HT-29 (cell line): ENCODE measurements at regions not wholly inside any gene's neighbourhood (a gene's known extent, or its start where the extent isn't known, plus 50 kb on each side); places are given as distances from the start of the nearest gene placed in this dataset.

Source experiments
- DNase-seq: peaks from one replicate; pipeline ENCODE4 v3.0.0-alpha.2; 2015; ENCODE audit warnings: low spot score

- DNase-seq: no peak
Observed at GRCh38 chr15:62834686-62835329, 207.7 kb upstream of the TPM1 start.

DNA sequence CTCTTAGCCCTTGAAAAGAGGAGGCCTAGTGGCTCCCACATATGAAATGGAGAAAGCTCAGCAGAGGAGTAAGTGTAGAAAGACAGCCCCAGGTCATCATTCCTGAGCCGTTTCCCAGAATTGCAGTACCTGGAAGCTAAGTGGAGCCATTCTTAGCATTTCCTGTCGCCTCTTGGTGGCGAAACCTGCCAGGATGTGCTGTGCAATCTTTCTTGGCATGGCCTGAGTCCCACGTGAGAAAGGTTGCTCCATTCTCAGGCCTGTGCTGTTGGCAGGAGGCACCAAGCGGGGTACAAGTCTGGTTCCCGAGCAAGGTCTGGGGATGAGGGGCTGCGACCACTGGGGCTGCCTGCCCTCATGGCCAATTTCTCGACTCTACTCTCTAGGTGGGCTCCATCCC is 207.2 kb upstream of the TPM1 start:
- DNase-seq: no peak

- no peak for DNase-seq
Observed at GRCh38 chr15:62835762-62836161, 206.8 kb upstream of the TPM1 start.

- no peak for DNase-seq
Observed at GRCh38 chr15:62840526-62841268, 201.8 kb upstream of the TPM1 start.

- DNase-seq: no peak
Observed at GRCh38 chr15:62841269-62841628, 201.3 kb upstream of the TPM1 start.

DNA sequence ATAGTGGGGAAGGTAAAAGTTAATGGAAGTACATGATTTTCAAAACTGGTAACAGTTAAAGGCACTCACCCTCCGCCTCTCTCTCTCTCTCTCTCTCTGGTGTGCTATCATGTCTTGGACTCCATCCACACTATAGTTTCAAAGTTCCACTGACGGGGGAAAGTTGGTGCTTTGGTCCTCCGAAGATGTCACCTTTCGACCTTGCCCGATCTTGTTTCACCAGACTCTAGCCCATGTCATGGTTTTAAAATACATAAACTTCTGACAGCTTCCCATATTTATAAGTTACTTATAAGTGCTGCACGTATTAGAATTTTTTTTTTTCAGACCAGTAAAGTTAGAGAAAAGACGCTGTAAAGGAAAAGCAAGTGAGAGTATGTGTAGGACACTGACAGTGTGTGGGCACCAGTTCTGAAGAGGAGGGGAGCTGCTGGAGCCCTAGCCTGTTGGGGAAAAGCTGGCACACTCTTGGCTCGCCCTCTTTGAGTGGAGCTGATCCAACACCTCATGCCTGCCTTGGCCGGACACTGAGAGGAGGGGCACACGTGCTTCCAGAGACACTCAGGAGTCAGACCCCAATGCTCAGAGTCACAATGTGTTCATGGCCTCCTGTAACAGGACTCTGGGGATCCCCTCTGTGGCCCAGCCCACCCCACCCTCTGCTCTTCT is 200.5 kb upstream of the TPM1 start:
- no peak for DNase-seq

DNA sequence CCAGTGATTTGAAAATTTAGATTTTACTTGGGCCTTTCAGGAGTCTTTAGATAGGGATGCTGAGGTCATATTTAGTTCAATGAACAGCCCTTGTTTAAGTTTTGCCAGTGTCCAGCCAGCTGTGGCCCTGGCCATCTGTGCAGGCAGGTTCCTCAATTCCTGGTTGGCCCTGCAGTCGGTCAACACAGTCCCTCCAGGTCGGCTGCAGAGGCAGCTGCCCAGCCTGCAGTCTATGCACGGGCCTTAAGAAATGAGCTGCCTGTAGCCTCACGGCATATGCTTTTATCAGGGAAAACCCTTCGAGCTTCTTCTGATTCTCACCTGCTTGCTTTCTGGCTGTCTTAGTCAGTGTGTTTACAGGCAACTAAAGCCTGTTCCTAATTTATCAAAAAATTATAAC is 199.2 kb upstream of the TPM1 start:
- no peak for DNase-seq

GRCh38 chr15:62844564-62845240 is 197.8 kb upstream of the TPM1 start:
- DNase-seq: no peak

DNA sequence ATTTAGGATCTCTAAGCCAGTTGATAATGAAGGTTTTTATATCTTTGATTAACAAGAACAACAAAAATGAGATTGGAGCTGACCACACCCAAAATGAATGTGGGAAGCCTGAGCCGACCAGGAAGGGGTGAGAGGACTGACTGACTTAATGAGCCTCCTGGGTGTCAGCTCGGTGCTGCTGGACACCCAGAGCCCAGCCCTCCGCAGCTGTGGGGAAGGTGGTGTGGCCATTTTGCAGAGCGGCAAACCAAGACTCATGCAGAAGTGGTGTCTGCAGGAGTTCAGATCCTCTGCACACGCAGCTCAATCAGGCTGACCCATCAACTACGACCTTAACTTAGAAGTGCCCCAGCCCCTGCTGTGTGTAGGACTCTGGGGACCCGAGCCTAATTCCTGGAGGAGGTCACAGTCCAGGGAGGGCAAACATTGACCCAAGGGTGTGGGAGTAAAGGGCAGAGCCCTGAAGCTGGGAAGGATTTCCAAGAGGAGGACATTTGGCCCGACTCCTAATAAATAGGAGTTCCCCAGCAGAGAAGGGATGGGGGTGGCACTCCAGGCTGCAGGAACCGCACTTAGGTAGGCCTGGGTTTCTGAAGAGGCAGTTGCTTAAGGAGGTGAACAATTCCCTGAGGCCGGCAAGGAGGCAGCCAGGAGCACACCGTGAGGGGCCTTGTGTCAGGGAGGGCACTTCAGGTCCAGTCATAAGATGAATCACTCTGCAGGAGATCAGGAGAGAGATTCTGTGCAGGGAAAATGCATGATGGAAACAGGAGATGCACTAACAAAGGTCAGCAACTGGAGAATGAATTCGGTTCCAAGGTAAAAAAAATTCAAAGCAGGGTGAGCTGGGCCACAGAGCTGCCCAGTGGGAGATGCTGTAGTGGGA is 197.1 kb upstream of the TPM1 start:
- no peak for DNase-seq

DNA sequence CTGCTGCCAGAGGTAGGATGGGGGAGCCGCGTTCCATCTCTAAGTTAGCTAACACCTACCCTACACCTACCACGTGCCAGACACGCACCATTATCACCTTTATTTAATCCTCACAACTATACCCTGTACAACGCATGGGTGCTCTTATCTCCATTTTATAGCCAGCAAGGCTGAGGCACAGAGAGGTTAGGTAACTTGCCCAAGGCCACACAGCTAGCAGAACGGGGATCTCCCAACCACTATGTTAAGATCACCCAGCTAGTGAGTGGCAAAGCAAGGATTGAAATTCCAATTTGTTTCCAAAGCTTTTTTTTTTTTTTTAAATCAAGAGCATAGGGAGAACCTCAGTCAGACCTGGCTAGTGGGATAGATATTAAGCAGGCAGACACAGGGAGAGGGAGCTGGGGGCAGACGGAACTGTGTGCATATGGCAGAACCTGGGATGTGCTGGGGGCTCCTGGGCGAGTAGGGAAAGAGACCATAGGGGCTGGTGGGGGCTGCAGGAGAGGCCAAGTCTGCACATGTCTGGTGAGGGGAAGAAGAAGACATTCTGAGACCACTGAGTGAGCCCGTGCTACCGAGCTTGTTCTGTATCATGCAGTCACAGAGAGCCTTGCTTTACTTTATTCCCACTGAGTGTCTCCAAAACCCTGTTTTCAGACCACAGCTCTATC is 196.3 kb upstream of the TPM1 start:
- DNase-seq: no peak

DNA sequence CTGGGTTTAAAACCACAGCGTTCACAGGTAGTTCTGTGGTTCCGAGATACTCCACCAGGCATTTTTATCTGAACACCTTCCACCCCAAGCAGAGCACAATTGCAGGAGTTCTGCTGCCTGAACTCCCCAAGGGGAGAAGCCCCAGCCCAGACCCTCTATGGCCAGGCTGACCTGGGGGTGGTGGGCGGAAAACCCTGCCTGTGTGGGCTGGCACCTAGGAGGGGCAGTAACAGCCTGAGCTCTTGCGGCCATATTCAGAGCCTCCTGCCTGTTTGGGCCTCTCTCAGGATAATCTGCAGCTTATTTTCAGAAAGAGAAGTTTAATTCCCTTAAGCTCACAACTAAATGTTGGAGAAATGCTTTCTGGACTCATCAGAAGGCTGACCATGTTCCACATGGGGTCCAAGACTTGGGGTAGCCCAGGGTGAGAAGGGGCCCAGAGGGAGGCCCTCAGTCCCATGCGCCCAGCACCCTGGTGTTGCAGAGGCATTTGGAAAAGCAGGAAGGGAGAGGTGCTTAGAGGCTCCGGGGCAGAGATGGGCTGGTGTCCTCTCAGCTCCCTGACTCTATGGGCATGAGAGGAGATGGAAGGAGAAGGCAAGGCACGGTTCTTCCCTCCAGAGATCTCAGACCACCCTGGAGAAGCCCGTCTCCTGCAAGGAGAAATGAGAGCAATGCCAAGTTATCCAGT is 195.6 kb upstream of the TPM1 start:
- DNase-seq: no peak

DNA sequence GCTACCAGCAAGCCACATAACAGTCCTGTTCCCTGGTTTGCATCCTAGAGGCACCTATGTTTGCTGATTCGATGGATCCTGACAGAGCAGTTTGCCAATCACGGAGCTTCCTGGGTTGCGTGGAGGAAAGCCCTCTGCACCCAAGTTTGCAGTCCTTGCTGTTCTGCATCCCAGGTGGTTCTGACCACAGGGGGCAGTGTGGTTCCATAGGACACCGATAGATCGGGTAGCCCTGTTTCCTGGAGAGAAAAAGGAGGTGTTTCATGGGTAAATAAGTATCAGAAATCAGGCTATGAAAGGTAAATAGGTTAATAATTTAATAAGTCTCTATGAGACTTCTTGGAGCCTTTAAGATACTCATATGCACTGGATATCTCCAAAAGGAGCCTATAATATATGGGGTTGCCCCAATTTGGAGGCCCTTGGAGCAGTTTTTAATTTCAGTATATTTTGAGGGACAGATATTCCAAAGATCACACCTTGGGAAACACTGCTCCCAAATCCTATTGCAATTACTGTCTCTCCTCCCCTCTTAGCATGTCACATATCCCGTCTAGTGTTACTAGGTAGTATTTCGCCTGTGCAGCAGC is 194.6 kb upstream of the TPM1 start:
- DNase-seq: peak; percentile 53

GRCh38 chr15:62848632-62849050 is 193.9 kb upstream of the TPM1 start:
- DNase-seq: no peak

- no peak for DNase-seq
Observed at GRCh38 chr15:62849316-62850106, 193.0 kb upstream of the TPM1 start.

DNA sequence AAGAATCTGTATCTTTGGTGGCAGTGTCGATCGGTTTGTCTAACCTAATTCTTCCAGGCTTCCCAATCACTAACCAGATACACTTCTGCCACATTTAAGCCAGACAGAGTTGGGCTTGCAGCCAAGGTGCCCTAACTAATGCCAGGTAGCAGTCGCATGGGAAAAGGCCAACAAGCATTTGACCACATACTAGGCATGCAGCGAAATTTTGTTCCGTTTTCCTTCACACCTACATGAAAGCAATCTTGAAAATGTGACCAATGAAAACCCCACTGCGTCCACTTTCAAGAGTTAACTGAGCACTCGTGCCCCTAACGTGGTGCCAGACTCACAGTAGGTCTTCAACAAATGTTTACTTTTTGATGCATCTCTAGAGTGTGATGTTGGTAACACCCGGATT is 192.2 kb upstream of the TPM1 start:
- no peak for DNase-seq

DNA sequence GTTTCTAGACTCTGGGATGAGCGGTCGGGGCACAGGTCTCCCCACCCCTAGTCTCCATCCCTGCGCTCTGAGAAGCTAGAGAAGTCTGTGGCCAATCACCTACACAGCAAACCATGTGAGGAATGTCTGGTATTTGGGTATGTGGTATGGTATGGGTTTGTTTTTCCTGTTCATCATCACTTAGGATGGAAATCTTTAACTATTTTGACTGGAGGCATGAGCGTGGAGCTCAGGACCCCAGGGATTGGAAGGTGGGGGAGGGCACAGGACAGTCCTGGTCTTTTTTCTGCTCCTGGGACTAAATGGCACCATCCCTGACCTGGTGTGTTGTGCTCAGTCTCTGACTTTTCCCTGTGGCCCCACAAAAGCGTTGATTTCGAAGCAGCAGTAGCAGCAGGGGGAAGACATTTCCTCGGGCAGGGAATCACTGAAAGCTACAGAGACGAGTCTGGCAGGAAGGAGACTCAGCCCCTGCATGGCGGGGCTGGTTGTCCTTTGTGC is 191.7 kb upstream of the TPM1 start:
- no peak for DNase-seq

DNA sequence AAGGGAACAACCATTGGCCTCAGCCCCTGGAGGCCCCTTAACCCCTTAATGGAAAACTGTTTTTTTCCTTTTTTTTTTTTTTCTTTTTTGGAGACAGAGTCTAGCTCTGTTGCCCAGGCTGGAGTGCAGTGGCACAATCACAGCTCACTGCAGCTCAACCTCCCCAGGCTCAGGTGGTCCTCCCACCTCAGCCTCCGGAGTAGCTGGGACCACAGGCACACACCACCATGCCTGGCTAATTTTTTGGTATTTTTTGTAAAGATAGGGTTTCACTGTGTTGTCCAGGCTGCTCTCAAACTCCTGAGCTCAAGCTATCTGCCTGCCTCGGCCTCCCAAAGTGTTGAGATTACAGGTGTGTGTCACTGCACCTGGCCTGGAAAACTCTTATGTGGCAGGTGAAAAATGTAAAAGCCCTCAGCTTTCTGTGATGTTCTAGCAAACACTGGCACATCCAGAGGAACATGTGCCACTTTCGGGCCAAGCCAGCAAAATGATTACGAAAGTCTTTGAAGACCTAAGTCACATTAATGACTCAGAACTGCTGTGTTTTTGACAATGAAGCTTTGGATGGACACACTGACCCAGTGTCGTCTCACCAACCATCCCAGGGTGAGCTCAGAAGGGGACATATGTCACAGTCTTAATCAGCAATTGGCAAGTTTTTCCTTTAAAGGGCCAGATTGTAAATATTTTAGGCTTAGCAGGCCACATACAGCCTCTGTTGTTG is 189.3 kb upstream of the TPM1 start:
- DNase-seq: no peak

- DNase-seq: no peak
Observed at GRCh38 chr15:62853841-62854225, 188.7 kb upstream of the TPM1 start.
